ENCODE measurements at regions not wholly inside any gene's neighbourhood (a gene's known extent, or its start where the extent isn't known, plus 50 kb on each side); places are given as distances from the start of the nearest gene placed in this dataset.

DNA sequence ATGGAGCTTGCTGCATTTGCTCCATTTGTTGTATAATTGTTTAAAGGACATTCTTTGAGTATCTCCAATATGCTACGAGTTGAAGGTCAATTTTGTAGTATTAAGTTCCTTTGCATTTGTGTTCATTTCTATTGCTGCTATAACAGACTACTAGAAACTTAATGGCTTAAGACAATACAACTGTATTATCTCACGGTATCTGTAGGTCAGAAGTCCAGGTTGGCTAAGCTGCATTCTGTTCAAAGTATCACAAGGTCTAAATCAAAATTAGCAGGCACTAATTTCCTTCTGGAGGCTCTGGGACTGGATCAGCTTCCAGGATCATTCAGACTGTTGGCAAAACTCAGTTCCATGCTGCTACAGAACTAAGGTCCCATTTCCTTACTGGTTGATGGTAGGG, 340.6 kb downstream of the GXYLT1 start:
- Histone ChIP-seq H3K9me2 (ENCODE audit: insufficient read depth, low read length) (no peaks in the 10 kb centered on the region), H3K9me3 (ENCODE audit: low read length) (no peaks in the 10 kb centered on the region), H3K79me2 (replicated peaks; ENCODE audit: insufficient read depth, low read length) (no peaks in the 10 kb centered on the region), H3F3A (ENCODE audit: insufficient read depth, low read length, poor library complexity, severe bottlenecking) (no peaks in the 10 kb centered on the region), H3K4me3 (ENCODE audit: low read length) (no peak overlapping the region), H3K4me2 (ENCODE audit: low read length) (no peak overlapping the region), H3K27me3 (ENCODE audit: insufficient read depth, low read depth, low read length) (no peaks in the 10 kb centered on the region), H3K9ac (ENCODE audit: low read length) (no peak overlapping the region), H3K36me3 (ENCODE audit: insufficient read depth, low read length) (no peaks in the 10 kb centered on the region), H2AFZ (ENCODE audit: low read depth, low read length) (no peak overlapping the region), H4K20me1 (ENCODE audit: insufficient read depth) (no peaks in the 10 kb centered on the region), H3K27ac (ENCODE audit: low read length) (no peak overlapping the region)
- TF ChIP-seq MXI1 (conservative IDR thresholded peaks at IDR 0.05; ENCODE audit: poor library complexity, severe bottlenecking) (no peak), TAF1 (IDR thresholded peaks at IDR 0.05; ENCODE audit: low read depth) (no peak), POLR2AphosphoS5 (IDR thresholded peaks at IDR 0.05) (no peak), EZH2 (IDR thresholded peaks at IDR 0.05; ENCODE audit: borderline replicate concordance, insufficient read depth, low read length, poor library complexity, severe bottlenecking) (no peak), SMC3 (conservative IDR thresholded peaks at IDR 0.05; ENCODE audit: poor library complexity) (no peak)
- TF ChIP-seq, protein P1, sequence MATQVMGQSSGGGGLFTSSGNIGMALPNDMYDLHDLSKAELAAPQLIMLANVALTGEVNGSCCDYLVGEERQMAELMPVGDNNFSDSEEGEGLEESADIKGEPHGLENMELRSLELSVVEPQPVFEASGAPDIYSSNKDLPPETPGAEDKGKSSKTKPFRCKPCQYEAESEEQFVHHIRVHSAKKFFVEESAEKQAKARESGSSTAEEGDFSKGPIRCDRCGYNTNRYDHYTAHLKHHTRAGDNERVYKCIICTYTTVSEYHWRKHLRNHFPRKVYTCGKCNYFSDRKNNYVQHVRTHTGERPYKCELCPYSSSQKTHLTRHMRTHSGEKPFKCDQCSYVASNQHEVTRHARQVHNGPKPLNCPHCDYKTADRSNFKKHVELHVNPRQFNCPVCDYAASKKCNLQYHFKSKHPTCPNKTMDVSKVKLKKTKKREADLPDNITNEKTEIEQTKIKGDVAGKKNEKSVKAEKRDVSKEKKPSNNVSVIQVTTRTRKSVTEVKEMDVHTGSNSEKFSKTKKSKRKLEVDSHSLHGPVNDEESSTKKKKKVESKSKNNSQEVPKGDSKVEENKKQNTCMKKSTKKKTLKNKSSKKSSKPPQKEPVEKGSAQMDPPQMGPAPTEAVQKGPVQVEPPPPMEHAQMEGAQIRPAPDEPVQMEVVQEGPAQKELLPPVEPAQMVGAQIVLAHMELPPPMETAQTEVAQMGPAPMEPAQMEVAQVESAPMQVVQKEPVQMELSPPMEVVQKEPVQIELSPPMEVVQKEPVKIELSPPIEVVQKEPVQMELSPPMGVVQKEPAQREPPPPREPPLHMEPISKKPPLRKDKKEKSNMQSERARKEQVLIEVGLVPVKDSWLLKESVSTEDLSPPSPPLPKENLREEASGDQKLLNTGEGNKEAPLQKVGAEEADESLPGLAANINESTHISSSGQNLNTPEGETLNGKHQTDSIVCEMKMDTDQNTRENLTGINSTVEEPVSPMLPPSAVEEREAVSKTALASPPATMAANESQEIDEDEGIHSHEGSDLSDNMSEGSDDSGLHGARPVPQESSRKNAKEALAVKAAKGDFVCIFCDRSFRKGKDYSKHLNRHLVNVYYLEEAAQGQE (IDR thresholded peaks at IDR 0.05; ENCODE audit: borderline replicate concordance): no peak
- TF ChIP-seq, protein P2, sequence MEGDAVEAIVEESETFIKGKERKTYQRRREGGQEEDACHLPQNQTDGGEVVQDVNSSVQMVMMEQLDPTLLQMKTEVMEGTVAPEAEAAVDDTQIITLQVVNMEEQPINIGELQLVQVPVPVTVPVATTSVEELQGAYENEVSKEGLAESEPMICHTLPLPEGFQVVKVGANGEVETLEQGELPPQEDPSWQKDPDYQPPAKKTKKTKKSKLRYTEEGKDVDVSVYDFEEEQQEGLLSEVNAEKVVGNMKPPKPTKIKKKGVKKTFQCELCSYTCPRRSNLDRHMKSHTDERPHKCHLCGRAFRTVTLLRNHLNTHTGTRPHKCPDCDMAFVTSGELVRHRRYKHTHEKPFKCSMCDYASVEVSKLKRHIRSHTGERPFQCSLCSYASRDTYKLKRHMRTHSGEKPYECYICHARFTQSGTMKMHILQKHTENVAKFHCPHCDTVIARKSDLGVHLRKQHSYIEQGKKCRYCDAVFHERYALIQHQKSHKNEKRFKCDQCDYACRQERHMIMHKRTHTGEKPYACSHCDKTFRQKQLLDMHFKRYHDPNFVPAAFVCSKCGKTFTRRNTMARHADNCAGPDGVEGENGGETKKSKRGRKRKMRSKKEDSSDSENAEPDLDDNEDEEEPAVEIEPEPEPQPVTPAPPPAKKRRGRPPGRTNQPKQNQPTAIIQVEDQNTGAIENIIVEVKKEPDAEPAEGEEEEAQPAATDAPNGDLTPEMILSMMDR (IDR thresholded peaks at IDR 0.05; ENCODE audit: poor library complexity, severe bottlenecking): no peak

DNA sequence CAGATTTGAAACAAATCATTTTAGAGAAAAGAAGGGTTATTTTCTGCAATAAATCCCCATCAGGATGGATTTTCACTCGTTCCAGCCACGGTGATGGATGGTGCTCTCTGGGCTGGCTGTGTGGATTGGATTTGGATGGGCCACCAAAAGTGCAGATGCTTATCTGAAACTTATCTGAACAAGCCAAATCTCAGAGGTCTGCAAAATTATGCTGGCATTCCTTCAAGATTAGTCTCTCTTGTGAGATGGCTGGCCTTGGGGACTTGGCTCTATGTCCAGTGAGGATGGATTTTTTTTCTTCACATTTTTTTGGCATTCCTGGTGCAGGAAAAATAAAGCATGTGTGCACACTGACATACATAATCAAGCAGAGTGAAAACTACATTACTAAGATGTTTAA, 341.9 kb downstream of the GXYLT1 start:
- Histone ChIP-seq H4K20me1 (ENCODE audit: insufficient read depth) (no peaks in the 10 kb centered on the region), H3K4me2 (ENCODE audit: low read length) (no peak overlapping the region), H3K9me2 (ENCODE audit: insufficient read depth, low read length) (no peaks in the 10 kb centered on the region), H3K27ac (ENCODE audit: low read length) (no peak overlapping the region), H3K9ac (ENCODE audit: low read length) (no peak overlapping the region), H3K4me3 (ENCODE audit: low read length) (no peak overlapping the region), H3K36me3 (ENCODE audit: insufficient read depth, low read length) (no peaks in the 10 kb centered on the region), H3K79me2 (replicated peaks; ENCODE audit: insufficient read depth, low read length) (no peaks in the 10 kb centered on the region), H3F3A (ENCODE audit: insufficient read depth, low read length, poor library complexity, severe bottlenecking) (no peaks in the 10 kb centered on the region), H3K9me3 (ENCODE audit: low read length) (no peaks in the 10 kb centered on the region), H3K27me3 (ENCODE audit: insufficient read depth, low read depth, low read length) (no peaks in the 10 kb centered on the region), H2AFZ (ENCODE audit: low read depth, low read length) (no peak overlapping the region)
- TF ChIP-seq POLR2AphosphoS5 (IDR thresholded peaks at IDR 0.05): no peak
- no peak for TF ChIP-seq TAF1 (IDR thresholded peaks at IDR 0.05; ENCODE audit: low read depth)
- no peak for TF ChIP-seq MXI1 (conservative IDR thresholded peaks at IDR 0.05; ENCODE audit: poor library complexity, severe bottlenecking)
- no peak for TF ChIP-seq RAD21 (conservative IDR thresholded peaks at IDR 0.05)
- TF ChIP-seq EP300 (conservative IDR thresholded peaks at IDR 0.05; ENCODE audit: poor library complexity, severe bottlenecking): no peak
- TF ChIP-seq EZH2 (IDR thresholded peaks at IDR 0.05; ENCODE audit: borderline replicate concordance, insufficient read depth, low read length, poor library complexity, severe bottlenecking): no peak
- TF ChIP-seq SMC3 (conservative IDR thresholded peaks at IDR 0.05; ENCODE audit: poor library complexity): no peak
- TF ChIP-seq, protein P1 (IDR thresholded peaks at IDR 0.05; ENCODE audit: borderline replicate concordance): no peak
- TF ChIP-seq, protein P2 (IDR thresholded peaks at IDR 0.05; ENCODE audit: poor library complexity, severe bottlenecking): no peak

All from neural cell (in vitro differentiated cells).